ENCODE measurements at regions not wholly inside any gene's neighbourhood (a gene's known extent, or its start where the extent isn't known, plus 50 kb on each side); places are given as distances from the start of the nearest gene placed in this dataset.

DNA sequence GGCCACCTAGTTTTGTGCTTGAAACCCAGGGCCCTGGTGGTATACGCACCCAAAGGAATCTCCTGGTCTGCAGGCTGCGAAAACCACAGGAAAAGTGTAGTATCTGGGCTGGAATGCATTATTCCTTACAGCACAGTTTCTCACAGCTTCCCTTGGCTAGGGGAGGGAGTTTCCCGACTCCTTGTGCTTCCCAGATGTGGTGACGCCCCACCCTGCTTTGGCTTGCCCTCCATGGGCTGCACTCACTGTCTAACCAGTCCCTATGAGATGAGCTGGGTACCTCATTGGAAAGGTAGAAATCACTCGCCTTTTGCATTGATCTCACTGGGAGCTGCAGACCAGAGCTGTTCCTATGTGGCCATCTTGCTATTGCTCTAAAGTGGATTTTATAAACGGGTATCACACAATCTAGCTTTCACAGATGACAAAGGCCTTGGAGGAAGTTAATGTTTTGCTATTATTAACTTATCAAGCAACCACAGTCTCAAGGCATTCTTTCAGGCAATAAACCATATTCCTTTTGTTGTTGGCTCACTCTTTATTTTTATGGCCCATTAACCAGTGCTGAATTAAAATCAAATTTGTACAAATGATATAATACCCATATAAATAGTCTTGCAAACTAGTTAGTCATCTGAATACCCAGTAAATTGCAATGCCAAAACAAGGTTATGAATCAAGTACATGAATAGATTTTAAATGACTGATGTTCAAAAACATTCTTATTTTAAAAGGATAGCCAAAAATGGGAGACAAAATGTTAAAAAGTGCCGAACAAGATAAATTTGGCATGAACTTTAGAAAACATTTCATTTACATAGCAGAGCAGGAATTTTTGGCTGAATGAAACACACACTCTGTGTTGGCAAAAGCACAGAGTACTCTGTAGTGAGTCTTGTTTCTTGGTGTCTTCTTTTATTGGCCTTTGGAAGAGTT lies 475.4 kb upstream of the ARGLU1 start:
- Histone ChIP-seq H3K36me3 (ENCODE audit: insufficient read depth, low read length, poor library complexity, severe bottlenecking) (no peaks in the 10 kb centered on the region), H3K4me3 (ENCODE audit: low read depth, low read length, poor library complexity, severe bottlenecking) (no peak overlapping the region), H3K27me3 (replicated peaks; ENCODE audit: insufficient read depth, low read depth, low read length, poor library complexity) (peaks cover 8% of the 10 kb centered on the region), H3K4me1 (ENCODE audit: insufficient read depth, low read length, poor library complexity, severe bottlenecking) (no peaks in the 10 kb centered on the region), H3K27ac (ENCODE audit: low read depth, low read length, poor library complexity, severe bottlenecking) (no peak overlapping the region), H3K9me3 (ENCODE audit: low read depth, low read length, poor library complexity, severe bottlenecking) (no peaks in the 10 kb centered on the region)
- CTCF ChIA-PET = no interaction called here
- DNase-seq (ENCODE audit: low spot score) = no peak
- POLR2A ChIA-PET (ENCODE audit: low non-redundant PET) = no interaction called here
- BruUV-seq (replicated peaks) = no TSS peak
- no peak for TF ChIP-seq CTCF (conservative IDR thresholded peaks at IDR 0.05; ENCODE audit: low read depth, low read length)
- TF ChIP-seq EZH2 (IDR thresholded peaks at IDR 0.05; ENCODE audit: borderline replicate concordance, low read depth, low read length, poor library complexity, severe bottlenecking) = no peak
- intact Hi-C loops (cut with micrococcal nuclease; ENCODE audit: unreplicated experiment) = no loop called here

GRCh38 chr13:107035778-107036177 lies 467.8 kb upstream of the ARGLU1 start:
- POLR2A ChIA-PET (ENCODE audit: low non-redundant PET) = no interaction called here
- DNase-seq (ENCODE audit: low spot score) = no peak
- TF ChIP-seq EZH2 (IDR thresholded peaks at IDR 0.05; ENCODE audit: borderline replicate concordance, low read depth, low read length, poor library complexity, severe bottlenecking) (no peak), CTCF (conservative IDR thresholded peaks at IDR 0.05; ENCODE audit: low read depth, low read length) (no peak)
- no peak overlapping the region for H3K4me3 ChIP-seq (ENCODE audit: low read depth, low read length, poor library complexity, severe bottlenecking)
- H3K27me3 ChIP-seq (replicated peaks; ENCODE audit: insufficient read depth, low read depth, low read length, poor library complexity) = peaks cover 14% of the 10 kb centered on the region
- H3K4me1 ChIP-seq (ENCODE audit: insufficient read depth, low read length, poor library complexity, severe bottlenecking) = no peaks in the 10 kb centered on the region
- H3K9me3 ChIP-seq (ENCODE audit: low read depth, low read length, poor library complexity, severe bottlenecking) = no peaks in the 10 kb centered on the region
- no peaks in the 10 kb centered on the region for H3K36me3 ChIP-seq (ENCODE audit: insufficient read depth, low read length, poor library complexity, severe bottlenecking)
- CTCF ChIA-PET = no interaction called here
- BruUV-seq (replicated peaks) = no TSS peak
- H3K27ac ChIP-seq (ENCODE audit: low read depth, low read length, poor library complexity, severe bottlenecking) = no peak overlapping the region
- intact Hi-C loops (cut with micrococcal nuclease; ENCODE audit: unreplicated experiment) = no loop called here

GRCh38 chr13:107035186-107035585 lies 467.2 kb upstream of the ARGLU1 start:
- H3K4me1 ChIP-seq (ENCODE audit: insufficient read depth, low read length, poor library complexity, severe bottlenecking) = no peaks in the 10 kb centered on the region
- H3K27me3 ChIP-seq (replicated peaks; ENCODE audit: insufficient read depth, low read depth, low read length, poor library complexity) = peaks cover 14% of the 10 kb centered on the region
- no peak for DNase-seq (ENCODE audit: low spot score)
- no peaks in the 10 kb centered on the region for H3K9me3 ChIP-seq (ENCODE audit: low read depth, low read length, poor library complexity, severe bottlenecking)
- ChIA-PET CTCF (no interaction called here), POLR2A (ENCODE audit: low non-redundant PET) (no interaction called here)
- H3K36me3 ChIP-seq (ENCODE audit: insufficient read depth, low read length, poor library complexity, severe bottlenecking) = no peaks in the 10 kb centered on the region
- intact Hi-C loops (cut with micrococcal nuclease; ENCODE audit: unreplicated experiment) = no loop called here
- H3K27ac ChIP-seq (ENCODE audit: low read depth, low read length, poor library complexity, severe bottlenecking) = no peak overlapping the region
- no peak overlapping the region for H3K4me3 ChIP-seq (ENCODE audit: low read depth, low read length, poor library complexity, severe bottlenecking)
- BruUV-seq (replicated peaks) = no TSS peak
- TF ChIP-seq CTCF (conservative IDR thresholded peaks at IDR 0.05; ENCODE audit: low read depth, low read length) = no peak
- no peak for TF ChIP-seq EZH2 (IDR thresholded peaks at IDR 0.05; ENCODE audit: borderline replicate concordance, low read depth, low read length, poor library complexity, severe bottlenecking)

Data from A673 (cell line).